K562 (cell line): ENCODE measurements at regions not wholly inside any gene's neighbourhood (a gene's known extent, or its start where the extent isn't known, plus 50 kb on each side); places are given as distances from the start of the nearest gene placed in this dataset.
A peak's percentile ranks its signal among the peaks of the same experiment; 100 is the strongest.

ENCODE experiments used
- ATF7 ChIP-seq: fragments of 450-650 bp; IDR thresholded peaks from 2 replicates; pipeline ENCODE4 v1.7.1; 2014; ENCODE audit warnings: mild to moderate bottlenecking, moderate library complexity
- BMI1 ChIP-seq: fragments of 150-350 bp; IDR thresholded peaks from 2 replicates; pipeline ENCODE4 v1.6.1; 2014; ENCODE audit warnings: low read length
- C11orf30 ChIP-seq: fragments of 450-650 bp; IDR thresholded peaks from 2 replicates; pipeline ENCODE4 v1.6.1; 2016; ENCODE audit warnings: low read depth, mild to moderate bottlenecking
- CBX2 ChIP-seq: fragments of 200-600 bp; sonication (generic); IDR thresholded peaks from one replicate; pipeline ENCODE4 v1.6.1; 2012; ENCODE audit warnings: mild to moderate bottlenecking, low read length, inconsistent platforms; ENCODE audit not compliant: insufficient read depth, poor library complexity, severe bottlenecking
- CREB1 ChIP-seq, 2 experiments: sonication (generic) in 1 of 2; formaldehyde crosslinking in 1 of 2; IDR thresholded peaks; 2 replicates each; pipeline versions ENCODE4 v1.6.1 to v1.8.0; 2012 to 2022; ENCODE audit warnings: inconsistent platforms in 1 of 2, mild to moderate bottlenecking in 1 of 2, missing genetic modification reagents in 1 of 2, moderate library complexity in 1 of 2
- HMBOX1 ChIP-seq: sonication (generic); IDR thresholded peaks from 2 replicates; pipeline ENCODE4 v1.6.1; 2016
- HOXB6 ChIP-seq: fragments of 250-450 bp; sonication (Bioruptor Pico); IDR thresholded peaks from 2 replicates; pipeline ENCODE4 v1.5.1; 2022; ENCODE audit warnings: mild to moderate bottlenecking, borderline replicate concordance
- KLF10 ChIP-seq: fragments of 250-450 bp; sonication (Bioruptor Pico); IDR thresholded peaks from 2 replicates; pipeline ENCODE4 v1.6.1; 2021; ENCODE audit warnings: matching md5 sums
- MEF2A ChIP-seq: IDR thresholded peaks from 2 replicates; pipeline ENCODE4 v1.6.1; 2011; ENCODE audit warnings: low read depth, mild to moderate bottlenecking, low read length, moderate library complexity; ENCODE audit not compliant: control insufficient read depth
- NFIC ChIP-seq: fragments of 450-650 bp; IDR thresholded peaks from 2 replicates; pipeline ENCODE4 v1.6.1; 2017; ENCODE audit warnings: mild to moderate bottlenecking, inconsistent platforms
- NFRKB ChIP-seq: fragments of 450-650 bp; IDR thresholded peaks from 2 replicates; pipeline ENCODE4 v1.6.1; 2016; ENCODE audit warnings: low read depth
- NFYB ChIP-seq: IDR thresholded peaks from 2 replicates; pipeline ENCODE4 v1.6.1; 2011; ENCODE audit warnings: mild to moderate bottlenecking, moderate library complexity; ENCODE audit not compliant: insufficient read length; ENCODE audit errors: extremely low read depth
- RCOR1 ChIP-seq, 2 experiments: IDR thresholded peaks; 2 replicates each; pipeline ENCODE4 v1.6.1; 2012; ENCODE audit warnings: low read depth in 2 of 2, low read length in 2 of 2, borderline replicate concordance in 1 of 2, improper control_type of control experiment in 1 of 2
- SMAD2 ChIP-seq: fragments of 150-350 bp; IDR thresholded peaks from 2 replicates; pipeline ENCODE4 v1.6.1; 2014; ENCODE audit warnings: low read depth, mild to moderate bottlenecking, low read length
- SMARCA4 ChIP-seq: fragments of 450-650 bp; IDR thresholded peaks from 2 replicates; pipeline ENCODE4 v1.6.1; 2016
- SMARCE1 ChIP-seq: fragments of 450-650 bp; IDR thresholded peaks from 2 replicates; pipeline ENCODE4 v1.7.1; 2016; ENCODE audit warnings: mild to moderate bottlenecking
- SREBF2 ChIP-seq: sonication (generic); formaldehyde crosslinking; IDR thresholded peaks from 2 replicates; pipeline ENCODE4 v1.4.0; 2020; ENCODE audit warnings: mild to moderate bottlenecking, missing genetic modification reagents
- USF1 ChIP-seq: sonication (generic); formaldehyde crosslinking; IDR thresholded peaks from 2 replicates; pipeline ENCODE4 v1.9.0; 2022; ENCODE audit warnings: mild to moderate bottlenecking, missing genetic modification reagents
- ZC3H11A ChIP-seq: IDR thresholded peaks from 2 replicates; pipeline ENCODE4 v1.6.1; 2012; ENCODE audit warnings: low read depth, low read length, improper control_type of control experiment
- ZKSCAN8 ChIP-seq: fragments of 200-800 bp; sonication (Bioruptor generic); IDR thresholded peaks from 2 replicates; pipeline ENCODE4 v1.6.1; 2016; ENCODE audit warnings: missing genetic modification characterization, missing compliant biosample characterization
- ZNF239 ChIP-seq: fragments of 250-450 bp; sonication (Bioruptor Pico); IDR thresholded peaks from 2 replicates; pipeline ENCODE4 v1.4.0; 2020; ENCODE audit warnings: mild to moderate bottlenecking
- ZNF24 ChIP-seq: fragments of 450-650 bp; IDR thresholded peaks from 2 replicates; pipeline ENCODE4 v1.6.1; 2016
- ZNF512 ChIP-seq: IDR thresholded peaks from 2 replicates; pipeline ENCODE4 v1.6.1; 2016; ENCODE audit warnings: missing genetic modification characterization, missing compliant biosample characterization
- ZNF778 ChIP-seq: fragments of 450-650 bp; formaldehyde crosslinking; IDR thresholded peaks from 2 replicates; pipeline ENCODE4 v1.4.0; 2020; ENCODE audit warnings: mild to moderate bottlenecking, moderate library complexity
- TF ChIP-seq, protein P1 (sequence below): sonication (generic); formaldehyde crosslinking; IDR thresholded peaks from 2 replicates; pipeline ENCODE4 v1.8.0; 2022; ENCODE audit warnings: mild to moderate bottlenecking, low read depth, missing genetic modification reagents

- TF ChIP-seq CBX2, result no peak
- no peak for TF ChIP-seq ATF7
- TF ChIP-seq CREB1 (IDR thresholded peaks at IDR 0.05), result no peak
- no peak for TF ChIP-seq CREB1 (CRISPR knock-in tag; IDR thresholded peaks at IDR 0.05)
- no peak for TF ChIP-seq USF1 (CRISPR knock-in tag)
- TF ChIP-seq BMI1, result no peak
- peak; percentile 30; the same call in 1 of the 2 replicates for TF ChIP-seq SMARCA4
- no peak for TF ChIP-seq HOXB6 (CRISPR knock-in tag)
- no peak for TF ChIP-seq ZNF778 (CRISPR knock-in tag)
- TF ChIP-seq ZNF24, result no peak
- peak; percentile 93 for TF ChIP-seq C11orf30
- TF ChIP-seq ZKSCAN8 (CRISPR knock-in tag), result no peak
- no peak for TF ChIP-seq HMBOX1
- peak in 1 of 2 experiments; percentile 75; a peak in 1 of 4 replicates for TF ChIP-seq RCOR1 (IDR thresholded peaks at IDR 0.05; ENCODE audit: borderline replicate concordance in 1 of 2, low read depth in 2 of 2, low read length in 2 of 2)
- TF ChIP-seq MEF2A, result no peak
- TF ChIP-seq SMAD2, result no peak
- TF ChIP-seq NFIC, result peak; percentile 88
- TF ChIP-seq SMARCE1, result peak; percentile 34; the same call in 1 of the 2 replicates
- no peak for TF ChIP-seq SREBF2 (CRISPR knock-in tag)
- no peak for TF ChIP-seq ZC3H11A
- TF ChIP-seq ZNF512 (tag), result no peak
- TF ChIP-seq, protein P1, sequence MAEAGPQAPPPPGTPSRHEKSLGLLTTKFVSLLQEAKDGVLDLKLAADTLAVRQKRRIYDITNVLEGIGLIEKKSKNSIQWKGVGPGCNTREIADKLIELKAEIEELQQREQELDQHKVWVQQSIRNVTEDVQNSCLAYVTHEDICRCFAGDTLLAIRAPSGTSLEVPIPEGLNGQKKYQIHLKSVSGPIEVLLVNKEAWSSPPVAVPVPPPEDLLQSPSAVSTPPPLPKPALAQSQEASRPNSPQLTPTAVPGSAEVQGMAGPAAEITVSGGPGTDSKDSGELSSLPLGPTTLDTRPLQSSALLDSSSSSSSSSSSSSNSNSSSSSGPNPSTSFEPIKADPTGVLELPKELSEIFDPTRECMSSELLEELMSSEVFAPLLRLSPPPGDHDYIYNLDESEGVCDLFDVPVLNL (CRISPR knock-in tag), result no peak
- no peak for TF ChIP-seq NFRKB
- TF ChIP-seq ZNF239, result no peak
- no peak for TF ChIP-seq KLF10 (CRISPR knock-in tag)
- no peak for TF ChIP-seq NFYB
These were observed 337.3 kb upstream of the TBC1D5 start (continued) for GRCh38 chr3:18079739-18080138.
